ENCODE measurements at regions not wholly inside any gene's neighbourhood (a gene's known extent, or its start where the extent isn't known, plus 50 kb on each side); places are given as distances from the start of the nearest gene placed in this dataset.

DNA sequence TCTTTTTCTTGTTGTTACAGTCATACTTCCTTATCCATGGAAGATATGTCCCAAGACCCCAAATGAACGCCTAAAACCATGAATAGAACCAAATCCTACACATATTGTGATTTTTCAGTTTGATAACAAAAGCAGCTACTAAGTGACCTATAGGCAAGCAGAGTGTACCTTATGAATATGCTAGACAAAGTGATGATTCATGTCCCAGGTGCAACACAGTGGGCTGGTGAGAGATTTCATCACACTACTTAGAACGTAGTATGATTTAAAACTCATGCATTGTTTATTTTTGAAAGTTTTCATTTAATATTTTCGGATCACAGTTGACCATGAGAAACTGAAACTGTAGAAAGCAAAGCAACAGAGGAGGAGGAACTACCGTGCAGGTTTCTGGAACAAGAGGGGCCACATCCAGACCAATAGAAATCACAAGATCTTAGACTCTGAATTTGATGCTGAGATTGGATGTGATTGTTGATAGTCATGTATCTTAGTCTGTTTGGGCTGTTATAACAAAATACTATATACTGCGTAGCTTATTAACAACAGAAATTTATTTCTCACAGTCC, 470.8 kb upstream of the VRK2 start:
- TF ChIP-seq EP300 (IDR thresholded peaks at IDR 0.05; ENCODE audit: borderline replicate concordance in 1 of 2, low read depth in 2 of 2, low read length in 2 of 2): no peak
- TF ChIP-seq JUN (IDR thresholded peaks at IDR 0.05; ENCODE audit: low read depth, low read length): no peak
- no peak for TF ChIP-seq ZNF274 (IDR thresholded peaks at IDR 0.05; ENCODE audit: borderline replicate concordance, extremely low read depth, low read length)
- TF ChIP-seq, protein P1, sequence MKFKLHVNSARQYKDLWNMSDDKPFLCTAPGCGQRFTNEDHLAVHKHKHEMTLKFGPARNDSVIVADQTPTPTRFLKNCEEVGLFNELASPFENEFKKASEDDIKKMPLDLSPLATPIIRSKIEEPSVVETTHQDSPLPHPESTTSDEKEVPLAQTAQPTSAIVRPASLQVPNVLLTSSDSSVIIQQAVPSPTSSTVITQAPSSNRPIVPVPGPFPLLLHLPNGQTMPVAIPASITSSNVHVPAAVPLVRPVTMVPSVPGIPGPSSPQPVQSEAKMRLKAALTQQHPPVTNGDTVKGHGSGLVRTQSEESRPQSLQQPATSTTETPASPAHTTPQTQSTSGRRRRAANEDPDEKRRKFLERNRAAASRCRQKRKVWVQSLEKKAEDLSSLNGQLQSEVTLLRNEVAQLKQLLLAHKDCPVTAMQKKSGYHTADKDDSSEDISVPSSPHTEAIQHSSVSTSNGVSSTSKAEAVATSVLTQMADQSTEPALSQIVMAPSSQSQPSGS (IDR thresholded peaks at IDR 0.05; ENCODE audit: low read length): no peak
- TF ChIP-seq SP1 (IDR thresholded peaks at IDR 0.05; ENCODE audit: low read depth, low read length): no peak
- TF ChIP-seq EZH2 (IDR thresholded peaks at IDR 0.05; ENCODE audit: low read depth, low read length, severe bottlenecking): no peak
- no peak for TF ChIP-seq POU5F1 (IDR thresholded peaks at IDR 0.05; ENCODE audit: low read depth, low read length)
- no peak for TF ChIP-seq POLR2A (IDR thresholded peaks at IDR 0.05; ENCODE audit: control extremely low read depth in 1 of 2, low read depth in 2 of 2, low read length in 2 of 2)
- TF ChIP-seq, protein P2, sequence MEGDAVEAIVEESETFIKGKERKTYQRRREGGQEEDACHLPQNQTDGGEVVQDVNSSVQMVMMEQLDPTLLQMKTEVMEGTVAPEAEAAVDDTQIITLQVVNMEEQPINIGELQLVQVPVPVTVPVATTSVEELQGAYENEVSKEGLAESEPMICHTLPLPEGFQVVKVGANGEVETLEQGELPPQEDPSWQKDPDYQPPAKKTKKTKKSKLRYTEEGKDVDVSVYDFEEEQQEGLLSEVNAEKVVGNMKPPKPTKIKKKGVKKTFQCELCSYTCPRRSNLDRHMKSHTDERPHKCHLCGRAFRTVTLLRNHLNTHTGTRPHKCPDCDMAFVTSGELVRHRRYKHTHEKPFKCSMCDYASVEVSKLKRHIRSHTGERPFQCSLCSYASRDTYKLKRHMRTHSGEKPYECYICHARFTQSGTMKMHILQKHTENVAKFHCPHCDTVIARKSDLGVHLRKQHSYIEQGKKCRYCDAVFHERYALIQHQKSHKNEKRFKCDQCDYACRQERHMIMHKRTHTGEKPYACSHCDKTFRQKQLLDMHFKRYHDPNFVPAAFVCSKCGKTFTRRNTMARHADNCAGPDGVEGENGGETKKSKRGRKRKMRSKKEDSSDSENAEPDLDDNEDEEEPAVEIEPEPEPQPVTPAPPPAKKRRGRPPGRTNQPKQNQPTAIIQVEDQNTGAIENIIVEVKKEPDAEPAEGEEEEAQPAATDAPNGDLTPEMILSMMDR (IDR thresholded peaks at IDR 0.05; ENCODE audit: control extremely low read depth in 1 of 3, insufficient read depth in 1 of 3, low read depth in 1 of 3, low read length in 3 of 3): no peak
- no peak for TF ChIP-seq RFX5 (IDR thresholded peaks at IDR 0.05; ENCODE audit: borderline replicate concordance, low read depth, low read length)
- TF ChIP-seq RXRA (IDR thresholded peaks at IDR 0.05; ENCODE audit: insufficient read depth, low read depth, low read length): no peak
- no peak for TF ChIP-seq CHD1 (IDR thresholded peaks at IDR 0.05; ENCODE audit: low read depth, low read length)

All from H1 (cell line).